Fibroblast of mammary gland (primary cell): ENCODE measurements at regions not wholly inside any gene's neighbourhood (a gene's known extent, or its start where the extent isn't known, plus 50 kb on each side); places are given as distances from the start of the nearest gene placed in this dataset.

ENCODE experiments used
- DNase-seq: peaks from one replicate; pipeline ENCODE4 v3.0.0-alpha.2; 2010; ENCODE audit warnings: low read depth
- H3K4me3 ChIP-seq: 2 replicates; pipeline ENCODE4 v1.5.1; 2011; ENCODE audit warnings: low read depth, mild to moderate bottlenecking, low read length, moderate library complexity; ENCODE audit not compliant: control insufficient read depth
- CTCF ChIP-seq: conservative IDR thresholded peaks from 2 replicates; pipeline ENCODE4 v1.5.1; 2011; ENCODE audit warnings: low read depth, low read length, inconsistent platforms; ENCODE audit not compliant: control insufficient read depth, insufficient read depth

- no peak overlapping the region for H3K4me3 ChIP-seq
- no peak for TF ChIP-seq CTCF
- DNase-seq = no peak
Measured at GRCh38 chr12:108065069-108065468, 64.0 kb upstream of the WSCD2 start.

GRCh38 chr12:108066583-108067577, 62.2 kb upstream of the WSCD2 start:
- TF ChIP-seq CTCF = no peak
- no peak for DNase-seq
- H3K4me3 ChIP-seq = no peak overlapping the region

GRCh38 chr12:108069651-108070165, 59.4 kb upstream of the WSCD2 start:
- H3K4me3 ChIP-seq = no peak overlapping the region
- no peak for TF ChIP-seq CTCF
- no peak for DNase-seq

GRCh38 chr12:108075561-108075960, 53.5 kb upstream of the WSCD2 start:
- TF ChIP-seq CTCF = no peak
- no peak overlapping the region for H3K4me3 ChIP-seq
- DNase-seq = no peak

- DNase-seq = no peak
- TF ChIP-seq CTCF = no peak
- H3K4me3 ChIP-seq = no peak overlapping the region
Measured at GRCh38 chr12:108076556-108076955, 52.5 kb upstream of the WSCD2 start.

- TF ChIP-seq CTCF = no peak
- no peak for DNase-seq
- no peak overlapping the region for H3K4me3 ChIP-seq
Measured at GRCh38 chr12:108078428-108078827, 50.7 kb upstream of the WSCD2 start.
